SIG-M5 (cell line): ENCODE measurements at regions not wholly inside any gene's neighbourhood (a gene's known extent, or its start where the extent isn't known, plus 50 kb on each side); places are given as distances from the start of the nearest gene placed in this dataset.

Experiments used
- DNase-seq: peaks from one replicate; lab custom pipeline; 2025; lab: John Stamatoyannopoulos, UW

DNA sequence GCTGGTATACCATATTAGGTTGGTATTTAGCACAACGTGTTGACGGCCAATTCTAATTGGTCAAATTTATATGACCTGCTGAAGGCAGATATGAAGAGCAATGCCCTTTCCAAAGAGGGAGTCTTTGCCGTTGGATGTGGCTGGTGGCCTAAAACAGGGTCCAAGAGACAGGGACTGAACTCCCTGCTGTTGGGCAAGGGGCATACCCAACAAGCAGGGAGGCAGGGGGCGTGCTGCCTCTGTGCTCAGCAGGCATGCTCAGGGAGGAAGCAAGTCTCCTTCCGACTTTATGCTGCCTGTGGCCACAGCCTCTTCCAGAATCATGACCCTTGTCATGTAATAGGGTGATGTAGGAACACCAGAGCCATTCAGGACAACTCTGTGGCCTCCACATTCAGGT lies 167.7 kb upstream of the NPVF start:
- DNase-seq, result no peak

DNA sequence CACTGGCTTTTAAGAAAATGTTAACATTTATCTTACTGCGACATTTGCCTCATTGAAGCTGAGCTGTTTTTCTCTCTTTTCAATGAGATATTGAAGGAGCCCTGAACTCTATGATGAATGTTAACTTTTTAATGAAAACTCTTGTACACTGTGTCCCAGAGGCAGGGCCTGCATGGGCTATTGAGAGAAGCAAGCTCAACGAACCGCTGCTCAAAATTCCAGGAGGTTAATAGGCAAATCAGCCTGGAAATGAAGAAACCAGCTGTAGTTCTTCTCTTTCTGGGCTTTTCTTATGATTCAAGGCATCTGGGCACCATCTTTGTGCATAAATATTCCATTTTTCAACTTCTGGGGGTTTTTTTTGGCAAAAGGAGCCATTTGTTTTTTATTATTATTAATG lies 168.4 kb upstream of the NPVF start:
- no peak for DNase-seq

DNA sequence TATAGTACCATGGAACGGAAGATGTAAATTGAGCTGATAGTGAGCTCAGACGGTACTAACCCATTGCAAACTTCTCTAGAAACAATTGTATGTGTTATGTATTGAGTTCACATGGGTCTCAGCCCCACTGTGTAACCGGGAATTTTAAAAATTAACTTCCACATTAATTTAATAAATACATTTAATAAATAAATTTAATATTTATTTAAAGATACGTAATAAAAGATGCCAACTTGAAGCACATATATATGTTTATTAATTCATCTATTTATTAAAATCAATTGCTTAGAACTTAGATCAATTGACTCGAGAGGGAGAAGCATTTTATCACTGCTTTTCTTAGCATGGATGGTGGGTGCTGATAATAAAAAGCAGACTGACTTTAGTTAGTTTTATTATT lies 170.1 kb upstream of the NPVF start:
- no peak for DNase-seq

DNA sequence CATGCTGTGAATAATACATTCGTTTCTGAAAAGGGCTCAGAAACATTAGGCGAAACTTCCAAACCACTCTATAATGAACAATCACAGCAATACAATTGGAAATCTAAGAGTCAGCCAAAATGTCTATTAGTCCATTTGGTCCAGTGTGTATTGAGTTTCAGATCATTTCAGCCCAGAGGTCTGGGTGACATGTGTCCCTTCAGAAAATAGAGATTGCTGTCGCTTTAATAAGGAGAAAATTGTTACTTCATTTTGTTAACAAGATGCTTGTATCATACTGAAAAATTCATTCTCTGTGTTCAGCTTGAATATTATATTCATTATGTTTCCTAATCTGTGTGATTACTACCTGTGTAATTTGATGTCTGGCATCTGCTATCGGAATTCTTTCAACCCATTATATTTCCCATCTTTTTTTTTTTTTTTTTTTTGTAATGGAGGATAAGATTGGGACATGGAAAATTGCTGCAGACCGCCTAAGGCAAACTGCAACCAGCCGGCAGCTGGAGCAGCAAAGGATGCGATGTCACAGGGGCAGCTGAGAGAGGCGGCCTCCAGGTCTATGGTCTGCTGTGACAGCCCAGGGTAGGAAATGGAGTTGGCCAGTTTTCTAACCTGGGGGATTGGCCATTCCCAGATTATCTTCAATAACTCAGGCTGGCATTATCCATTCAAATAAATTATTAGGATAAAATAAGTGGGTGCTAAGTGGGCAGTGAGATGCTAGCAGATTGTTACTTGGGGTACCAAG lies 170.9 kb upstream of the NPVF start:
- no peak for DNase-seq

DNA sequence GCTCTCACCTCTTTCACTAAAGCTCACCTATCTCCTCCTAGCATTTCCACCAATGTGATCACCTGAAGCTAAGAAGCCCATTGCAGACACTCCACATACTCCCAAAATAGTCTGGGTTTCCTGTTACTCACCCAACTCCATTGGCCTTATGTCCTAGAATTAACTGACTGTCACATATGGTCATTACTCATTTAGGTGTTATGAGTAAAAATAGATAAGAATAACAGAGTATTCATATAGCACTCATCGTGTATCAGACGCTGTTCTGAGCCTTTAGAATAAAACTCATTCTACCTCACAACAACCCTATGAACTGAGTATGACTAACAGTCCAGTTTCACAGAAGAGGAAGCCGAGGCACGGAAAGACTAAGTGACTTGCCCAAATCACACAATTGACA lies 174.2 kb upstream of the NPVF start:
- no peak for DNase-seq

DNA sequence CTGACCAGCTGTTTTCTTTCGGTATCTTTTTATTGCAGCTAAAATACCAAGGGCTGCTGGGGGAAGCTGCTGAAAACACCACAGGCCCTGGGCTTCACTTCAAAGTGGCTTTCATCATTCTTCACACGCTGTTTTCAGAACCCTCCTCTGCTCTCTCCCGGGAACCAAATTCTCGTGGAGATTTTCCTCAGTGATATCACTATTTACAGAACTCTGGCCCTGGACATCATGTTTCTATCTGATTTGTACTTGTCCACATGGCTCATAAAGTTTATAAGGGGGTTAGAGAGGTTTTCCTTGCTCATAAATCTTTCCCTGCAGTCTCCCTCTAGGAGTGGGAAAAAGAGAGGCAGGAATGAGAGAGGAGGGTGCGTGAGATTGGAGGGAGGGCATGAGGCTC lies 177.4 kb upstream of the NPVF start:
- DNase-seq, result no peak

DNA sequence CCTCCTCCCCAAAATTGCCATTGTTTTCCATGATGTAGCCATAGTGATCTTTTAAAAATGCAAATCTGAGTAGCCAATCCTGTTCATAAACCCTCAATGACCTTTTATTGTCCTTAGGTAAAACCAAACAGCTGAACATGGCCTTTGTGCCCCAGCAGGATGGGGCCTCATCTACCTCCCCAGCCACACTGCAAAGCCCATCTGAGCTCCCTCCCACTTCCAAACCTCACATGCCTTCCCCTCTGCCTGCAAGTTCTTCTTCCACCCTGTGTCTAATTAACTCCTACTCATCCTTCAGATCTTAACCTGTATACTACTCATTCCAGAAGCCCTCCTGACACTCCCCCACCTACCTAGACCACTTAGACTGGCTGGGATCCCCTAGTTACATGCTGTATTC lies 178.8 kb upstream of the NPVF start:
- no peak for DNase-seq

DNA sequence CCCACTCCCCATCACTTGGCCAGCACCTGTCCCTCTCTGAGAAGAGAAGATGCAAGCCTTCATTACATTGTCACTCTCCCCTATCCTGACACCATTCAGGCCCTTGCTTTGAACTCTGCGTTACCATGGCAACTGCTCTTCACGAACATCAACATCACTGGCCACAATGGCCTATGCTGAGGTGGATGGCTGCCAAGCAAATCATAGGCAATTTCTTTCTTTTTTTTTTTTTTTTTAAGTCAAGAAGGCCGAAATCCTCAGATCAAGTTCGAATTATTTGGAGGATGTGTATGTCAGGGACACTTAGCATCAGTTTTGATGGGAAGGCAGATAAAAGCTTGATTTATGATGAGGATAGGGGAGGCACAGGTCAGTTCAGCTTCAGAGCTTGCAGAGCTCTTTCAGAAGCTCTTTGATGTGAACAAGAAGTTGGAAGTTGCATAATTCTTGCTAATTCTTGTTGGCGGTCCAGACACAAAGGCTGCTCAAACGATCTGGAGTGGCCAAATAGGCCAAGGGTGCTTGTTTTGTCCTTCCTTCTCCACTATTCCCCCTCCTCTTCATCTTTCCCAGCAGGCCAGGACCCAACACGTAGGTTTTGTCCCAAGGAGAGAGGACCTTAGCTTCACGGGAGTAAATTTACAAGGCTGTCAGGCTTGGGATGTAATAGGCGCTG lies 179.9 kb upstream of the NPVF start:
- DNase-seq, result no peak

DNA sequence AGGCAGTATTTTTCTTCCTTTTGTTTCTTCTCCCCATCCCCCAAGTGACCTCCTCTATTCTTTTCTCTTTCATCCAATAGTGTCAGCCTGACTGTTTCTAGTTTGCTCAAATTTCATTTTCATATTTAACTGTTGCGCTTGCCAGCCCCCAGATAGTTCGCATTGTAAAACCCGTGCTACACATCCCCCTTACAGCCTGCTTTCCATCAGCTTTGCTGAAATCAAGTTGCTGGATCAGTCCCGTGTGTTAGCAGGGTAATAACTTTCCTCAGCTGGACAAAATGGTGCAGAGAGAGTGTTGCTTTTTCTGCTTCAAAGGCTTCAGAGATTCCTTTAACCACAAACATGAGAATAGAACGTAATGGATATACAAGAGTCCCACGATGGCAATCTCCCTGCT lies 180.6 kb upstream of the NPVF start:
- no peak for DNase-seq

DNA sequence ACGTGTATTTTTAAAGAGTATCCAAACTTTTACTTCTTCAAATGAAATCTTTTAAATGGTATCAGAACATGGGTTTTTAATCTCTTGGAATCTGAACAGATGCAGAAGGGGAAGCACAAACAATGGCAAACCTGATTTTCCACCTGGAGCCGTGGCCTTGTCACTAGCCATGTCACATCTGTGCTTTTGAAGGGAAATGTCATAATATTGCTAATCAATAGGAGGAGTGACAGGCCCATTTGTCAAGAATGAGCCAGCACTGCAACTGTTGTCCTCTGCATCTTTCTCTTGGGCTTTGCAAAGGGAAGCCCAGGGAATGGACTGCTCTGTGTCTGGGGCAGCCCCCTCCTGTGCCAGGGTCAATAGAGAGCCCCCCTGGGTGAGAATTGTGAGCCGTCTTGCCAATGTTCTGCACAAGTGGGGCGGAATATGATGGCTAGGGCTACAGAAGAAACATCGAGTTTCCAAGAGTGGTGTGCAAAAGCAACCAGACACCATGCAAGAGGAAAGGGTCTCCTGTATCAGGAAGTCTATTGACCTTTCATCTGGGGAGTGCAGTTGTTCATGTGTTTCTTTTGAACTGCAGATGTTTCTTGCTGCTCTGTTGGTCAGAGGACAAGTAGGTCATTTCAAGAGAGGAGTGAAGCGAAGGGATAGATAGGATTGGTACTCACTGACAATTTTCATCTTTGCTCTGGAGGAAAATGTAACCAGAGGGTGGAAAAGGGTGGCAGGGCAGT lies 181.8 kb upstream of the NPVF start:
- DNase-seq, result no peak

DNA sequence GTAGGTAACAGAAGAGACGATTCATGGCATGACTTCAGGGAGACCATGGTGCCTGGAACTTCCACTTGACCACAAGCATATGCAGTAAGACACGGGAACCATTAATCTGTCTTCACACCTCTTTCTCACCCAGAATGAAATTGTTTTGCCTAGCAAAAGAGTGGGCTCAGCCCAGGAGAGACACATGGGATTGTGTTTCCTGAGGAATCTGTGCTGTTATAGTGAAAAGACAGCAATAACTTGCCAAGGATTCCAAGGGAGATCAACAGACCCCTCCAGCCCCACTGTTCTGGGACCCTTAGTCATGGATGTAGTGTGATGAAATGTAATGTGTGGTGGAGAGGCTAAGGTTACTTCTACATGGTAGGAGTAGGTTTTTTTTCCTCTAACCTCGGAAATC lies 192.5 kb upstream of the NPVF start:
- no peak for DNase-seq

DNA sequence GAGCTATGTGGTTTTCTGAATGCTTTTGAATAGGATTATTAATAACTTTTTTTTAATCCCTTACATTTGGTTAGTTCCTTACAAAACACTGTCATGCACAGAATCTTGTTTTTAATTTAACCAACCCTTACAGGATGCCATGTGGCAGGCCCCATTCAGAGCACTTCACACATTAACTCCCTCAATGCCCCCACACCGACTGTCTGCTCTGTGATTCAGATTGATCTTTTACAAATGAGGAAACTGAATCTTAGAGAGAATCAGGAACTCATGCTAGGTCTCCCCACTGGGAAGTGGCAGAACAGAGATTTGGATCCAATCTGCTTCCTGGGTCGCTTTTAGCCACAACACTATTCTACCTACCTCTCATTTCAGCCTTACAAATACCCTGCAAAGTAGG lies 195.8 kb upstream of the NPVF start:
- DNase-seq, result no peak

DNA sequence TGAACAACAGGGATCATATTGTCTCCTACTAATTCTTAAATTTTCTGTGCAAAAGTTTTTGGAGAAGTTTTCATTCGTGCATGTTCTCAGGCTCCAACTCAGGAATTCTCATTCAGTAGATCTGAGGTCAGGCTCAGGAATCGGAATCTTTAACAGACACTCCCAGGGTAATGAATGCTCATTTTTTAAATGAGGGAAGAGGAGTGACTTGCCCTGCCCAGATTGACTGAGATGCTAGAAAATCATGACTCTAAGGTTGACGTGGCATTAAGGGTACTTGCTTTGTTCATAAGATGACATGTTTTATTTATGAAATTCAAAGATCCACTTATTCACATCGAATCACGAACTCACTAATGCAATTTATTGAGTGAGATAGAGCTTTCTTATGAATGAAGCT lies 196.6 kb upstream of the NPVF start:
- no peak for DNase-seq

DNA sequence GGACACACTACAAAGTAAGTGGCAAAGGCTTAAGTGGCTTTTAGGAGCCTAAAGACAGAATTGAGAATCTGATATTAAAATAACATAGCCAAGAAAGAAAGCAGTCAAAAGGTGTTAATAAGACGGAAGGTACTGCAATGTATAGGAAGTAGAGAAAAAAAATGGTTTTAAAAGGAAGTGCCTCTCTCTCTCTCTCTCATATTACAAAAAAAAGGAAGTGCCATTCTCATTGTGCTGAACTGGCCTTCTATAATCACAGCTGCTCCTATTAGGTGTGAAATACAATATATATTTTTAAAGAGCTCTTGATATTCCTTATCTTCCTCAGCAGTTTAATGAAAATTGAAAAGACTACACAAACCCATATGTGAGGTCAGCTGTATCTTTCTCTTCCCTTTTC lies 199.4 kb upstream of the NPVF start:
- DNase-seq, result no peak

DNA sequence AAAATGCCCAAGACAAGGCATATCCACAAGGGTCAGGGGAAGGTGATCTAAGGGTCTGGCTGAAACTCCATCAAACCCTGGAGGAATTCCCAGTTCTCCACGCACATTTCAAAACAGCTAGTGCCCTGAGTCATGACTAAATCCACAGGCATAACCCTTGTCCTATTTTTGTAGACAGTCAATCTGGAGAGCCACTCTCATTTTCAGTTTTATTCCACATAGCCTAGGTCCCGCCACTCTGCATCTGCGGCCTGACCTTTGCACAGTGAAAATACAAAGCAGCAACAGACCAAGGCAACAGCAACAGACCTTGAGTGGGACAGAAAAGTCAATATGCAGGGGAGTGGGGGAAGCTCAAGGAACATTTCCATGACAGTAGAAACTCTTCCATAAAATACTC lies 201.4 kb upstream of the NPVF start:
- DNase-seq, result no peak

DNA sequence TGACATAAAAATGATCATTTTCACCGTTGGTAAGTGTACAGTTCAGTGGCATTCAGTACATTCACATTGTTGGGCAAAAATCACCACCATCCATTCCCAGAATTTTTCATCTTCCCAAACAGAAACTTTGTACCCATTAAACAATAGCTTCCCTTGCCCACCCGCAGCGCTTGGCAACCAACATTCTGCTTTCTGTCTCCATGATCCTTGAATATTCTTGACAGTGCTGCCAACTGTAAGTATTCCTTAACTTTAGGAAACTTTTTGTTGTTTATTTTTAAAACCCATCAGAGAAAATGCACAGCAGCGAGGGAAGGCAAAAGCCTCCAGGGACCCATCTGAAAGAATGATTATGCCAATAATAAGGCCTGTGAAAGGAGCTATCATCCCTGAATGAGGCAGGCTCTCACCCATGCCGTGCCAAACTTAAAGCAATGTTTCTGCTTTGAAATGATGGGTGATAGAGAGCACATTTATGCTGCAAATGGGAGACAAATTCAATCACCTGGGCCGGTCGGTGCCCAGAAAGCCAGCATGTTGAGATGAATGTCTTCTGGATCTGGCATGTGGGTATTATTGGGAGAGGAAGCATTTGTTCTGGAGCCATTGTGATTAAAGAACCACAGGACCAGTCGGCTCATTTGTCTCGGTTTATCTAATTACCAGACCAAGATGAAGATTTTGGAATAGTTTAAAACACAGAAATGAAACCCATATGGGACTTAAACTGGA lies 202.1 kb upstream of the NPVF start:
- no peak for DNase-seq

DNA sequence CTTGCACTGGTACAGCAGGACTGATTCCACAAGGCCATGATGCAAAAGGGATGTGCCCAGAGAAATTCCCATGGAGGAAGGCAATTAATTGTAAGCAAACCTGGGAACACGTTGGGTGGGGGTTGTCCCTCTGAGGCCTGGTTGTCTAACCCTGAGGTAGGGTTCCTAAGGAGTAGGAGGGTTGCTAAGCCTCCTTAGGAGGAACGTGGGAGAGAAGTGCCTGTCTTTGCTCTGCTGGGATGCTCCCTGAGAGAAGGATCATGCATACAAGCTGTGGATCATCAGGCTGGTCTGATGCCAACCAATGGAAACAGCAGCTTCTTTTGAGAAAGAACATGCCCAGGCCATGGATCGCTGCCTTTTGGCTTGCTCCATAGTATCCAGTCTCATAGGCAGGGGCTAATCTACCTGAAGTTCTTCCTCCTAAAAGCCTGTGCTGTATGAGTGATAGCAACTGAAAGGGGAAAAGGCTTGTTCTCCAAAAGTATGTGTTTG lies 203.7 kb upstream of the NPVF start:
- DNase-seq, result no peak

DNA sequence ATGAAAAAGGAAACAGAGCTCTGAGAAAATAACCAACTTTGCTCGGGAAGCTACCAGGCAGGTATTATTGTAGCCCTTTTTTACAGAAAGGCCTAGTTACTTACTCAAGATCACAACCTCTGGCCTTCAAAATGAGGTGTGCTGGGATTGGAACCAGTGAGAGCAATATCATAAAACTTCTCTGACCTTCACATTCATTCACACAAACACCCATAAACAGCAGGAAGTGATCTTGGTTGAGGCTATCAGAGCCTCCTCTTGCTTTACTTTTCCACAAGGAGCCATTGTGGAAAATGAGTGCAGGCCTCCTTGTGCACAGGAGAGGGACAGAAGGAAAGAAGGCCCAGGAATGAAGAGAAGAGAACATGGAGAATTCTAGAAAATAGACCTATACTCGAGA lies 204.5 kb upstream of the NPVF start:
- DNase-seq, result no peak

DNA sequence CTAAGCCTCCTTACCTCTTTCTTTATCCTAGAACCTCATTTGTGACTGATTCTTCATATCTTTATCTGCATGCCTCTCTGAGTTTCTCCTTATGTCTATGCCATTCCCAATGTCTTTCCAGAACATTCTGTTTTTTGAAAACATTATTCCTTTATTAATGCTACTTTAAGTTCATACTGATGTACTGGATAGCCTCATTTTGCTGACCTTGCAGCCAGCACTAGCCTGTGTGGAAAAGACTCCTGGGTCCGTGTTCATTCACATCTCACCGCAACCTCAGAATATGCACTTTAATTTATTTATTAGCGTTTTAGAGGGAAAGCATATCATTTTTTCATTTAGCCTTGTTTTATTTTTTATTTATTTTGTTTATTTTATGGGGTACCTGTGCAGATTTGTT lies 208.1 kb upstream of the NPVF start:
- DNase-seq, result no peak

DNA sequence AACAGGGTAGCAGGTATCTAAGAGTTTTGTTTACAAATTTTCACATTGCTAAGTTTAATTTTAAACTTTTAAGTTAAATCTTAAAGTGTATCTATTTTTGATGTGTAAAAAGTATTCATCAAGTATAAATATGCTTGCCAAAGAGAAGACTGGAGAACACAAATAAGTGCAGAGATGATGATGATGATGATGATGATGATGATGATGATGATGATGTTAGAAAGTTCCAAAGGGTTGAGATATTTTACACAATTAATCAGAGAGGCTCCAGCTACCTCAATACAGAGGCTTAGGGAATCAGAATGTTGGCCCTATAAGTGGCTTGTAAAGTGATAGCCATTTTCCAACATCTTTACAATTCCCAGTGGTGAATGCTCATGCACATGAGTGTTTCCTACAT lies 209.0 kb upstream of the NPVF start:
- no peak for DNase-seq

DNA sequence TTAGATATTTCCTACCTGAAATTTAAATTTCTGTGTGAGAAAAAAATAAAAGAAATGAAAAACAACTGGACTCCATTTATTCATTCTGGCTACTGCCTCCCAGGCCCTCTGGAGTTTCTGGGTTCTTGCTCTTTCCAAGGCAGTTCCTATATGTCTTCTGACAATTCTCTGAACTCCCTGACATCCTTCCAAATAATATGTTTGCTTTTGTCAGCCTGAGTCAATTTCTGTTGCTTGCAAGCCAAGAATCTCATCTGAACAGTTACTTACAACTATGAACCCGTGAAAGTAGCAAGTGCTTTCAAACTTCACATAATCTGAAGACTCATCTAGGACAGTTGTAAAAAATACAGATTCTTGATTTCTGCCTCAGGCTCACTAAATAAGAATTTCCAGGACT lies 216.7 kb upstream of the NPVF start:
- no peak for DNase-seq

DNA sequence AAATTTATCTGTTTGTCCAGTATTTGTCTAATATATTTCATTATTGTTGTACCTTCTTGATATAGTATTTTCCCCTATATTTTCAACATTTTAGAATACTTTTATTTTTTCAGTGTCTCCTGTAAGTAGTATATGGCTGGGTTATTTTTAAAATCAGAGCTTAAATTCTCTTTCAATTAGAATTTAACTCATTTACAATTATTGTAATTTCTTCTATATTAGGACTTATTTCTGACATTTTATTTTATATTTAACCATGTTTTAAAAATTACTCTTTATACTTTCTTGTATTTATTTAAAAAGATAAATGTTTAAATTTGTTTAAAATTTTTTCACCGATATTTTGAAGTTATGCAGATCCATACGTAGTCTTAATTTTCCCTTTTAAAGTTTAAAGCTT lies 220.0 kb upstream of the NPVF start:
- no peak for DNase-seq

DNA sequence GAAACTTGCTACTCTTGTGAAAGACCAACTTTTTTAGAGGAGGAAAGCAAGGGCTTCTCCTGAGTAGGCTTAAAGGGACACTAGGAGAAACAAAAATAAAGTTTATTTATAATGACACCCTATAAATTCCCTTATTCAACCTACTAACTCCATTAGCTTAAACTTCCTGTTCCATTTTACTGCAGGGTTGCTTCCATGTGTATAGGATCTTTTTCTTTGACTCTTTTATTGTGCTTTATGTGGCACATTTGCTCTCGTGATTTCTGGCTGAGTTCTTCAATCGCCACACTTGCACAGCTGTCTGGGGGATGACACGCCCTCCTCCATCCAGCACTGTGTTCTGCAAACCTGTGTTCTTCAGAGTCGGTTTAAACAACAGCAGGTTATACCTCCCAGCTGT lies 225.7 kb upstream of the NPVF start:
- DNase-seq, result no peak
